OCI-LY3 (cell line): ENCODE measurements at regions not wholly inside any gene's neighbourhood (a gene's known extent, or its start where the extent isn't known, plus 50 kb on each side); places are given as distances from the start of the nearest gene placed in this dataset.

ENCODE experiments used
- CTCF ChIP-seq: fragments of 200-600, 300-600 bp; sonication (generic); IDR thresholded peaks from 2 replicates; pipeline ENCODE4 v1.5.1; 2014; ENCODE audit warnings: antibody characterized with exemption, low read length, low read depth
- EZH2phosphoT487 ChIP-seq: fragments of 200-600 bp; shearing (Covaris generic); IDR thresholded peaks from 2 replicates; pipeline ENCODE4 v1.6.1; 2018; ENCODE audit warnings: antibody characterized with exemption, mixed run types, low read depth

- no peak for TF ChIP-seq CTCF
- TF ChIP-seq EZH2phosphoT487: no peak
Measured at GRCh38 chr10:45147000-45147399, 146.3 kb downstream of the ZNF22 start.
